ENCODE measurements at regions not wholly inside any gene's neighbourhood (a gene's known extent, or its start where the extent isn't known, plus 50 kb on each side); places are given as distances from the start of the nearest gene placed in this dataset.

- no peak for DNase-seq
Observed at GRCh38 chr10:128723631-128724205, 597.5 kb upstream of the MKI67 start.

GRCh38 chr10:128725531-128725930, 599.3 kb upstream of the MKI67 start:
- no peak for DNase-seq

- no peak for DNase-seq
Observed at GRCh38 chr10:128727114-128727513, 600.9 kb upstream of the MKI67 start.

DNA sequence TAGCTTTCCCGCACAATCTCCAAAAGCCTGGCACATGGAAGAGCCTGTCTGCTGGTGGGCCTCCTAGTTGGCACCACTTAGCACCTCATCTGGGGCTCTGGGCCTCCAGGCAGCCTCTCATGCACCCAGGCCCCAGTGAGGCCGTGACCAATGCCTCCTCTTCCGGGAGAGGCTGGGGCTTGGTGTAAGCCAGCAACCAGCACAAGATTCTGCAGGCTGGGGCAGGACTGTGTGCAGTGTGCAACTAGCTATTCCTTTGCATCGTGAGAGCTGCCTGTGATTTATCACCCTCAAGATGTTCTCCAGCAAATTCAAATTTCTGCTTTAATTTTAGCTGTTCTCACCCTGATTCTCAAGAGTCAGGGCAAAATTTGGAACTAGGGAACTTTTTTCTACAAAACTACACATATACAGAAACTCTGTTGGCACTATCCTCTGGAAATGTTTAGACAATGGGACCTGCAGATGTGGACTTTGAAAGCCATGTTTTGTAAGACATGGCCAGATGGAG, 603.7 kb upstream of the MKI67 start:
- no peak for DNase-seq

DNA sequence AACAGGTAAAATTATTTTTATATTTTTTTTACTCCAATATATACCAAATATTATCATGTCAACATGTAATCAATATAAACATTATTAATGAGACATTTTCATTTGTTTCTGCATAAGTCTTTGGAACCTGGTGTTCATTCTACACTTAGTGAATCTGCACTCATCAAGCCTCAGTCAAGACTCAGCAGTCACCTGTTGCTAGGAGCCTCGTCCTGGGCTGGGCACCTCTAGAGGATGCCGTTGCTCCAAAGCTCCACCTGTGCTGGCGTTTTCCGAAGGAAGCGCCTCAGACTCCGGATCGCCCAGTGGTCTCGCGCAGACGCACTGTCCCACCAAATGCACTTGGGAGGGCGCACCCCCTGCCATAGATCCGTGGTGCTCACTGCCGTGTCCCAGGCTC, 604.7 kb upstream of the MKI67 start:
- no peak for DNase-seq

- no peak for DNase-seq
Observed at GRCh38 chr10:128734161-128734560, 607.9 kb upstream of the MKI67 start.

DNA sequence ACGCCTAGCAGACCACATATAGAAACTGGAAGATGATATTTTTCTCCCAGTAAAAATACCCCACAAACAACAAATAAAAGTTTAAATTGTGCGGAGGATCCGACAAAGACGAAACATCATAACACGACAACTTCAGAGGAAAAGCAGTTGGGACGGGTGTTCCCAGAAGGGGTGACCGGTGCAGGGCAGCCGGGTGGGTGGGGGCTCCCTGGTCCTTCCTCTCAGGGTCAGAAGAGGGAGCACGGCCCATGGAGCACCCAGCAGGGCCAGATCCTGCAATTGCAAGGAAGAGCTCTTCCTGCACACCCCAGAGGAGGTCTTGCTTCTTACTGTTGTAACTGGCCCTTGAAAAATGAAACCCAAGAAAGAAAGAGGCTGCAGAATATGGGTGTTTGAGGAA, 608.5 kb upstream of the MKI67 start:
- no peak for DNase-seq

DNA sequence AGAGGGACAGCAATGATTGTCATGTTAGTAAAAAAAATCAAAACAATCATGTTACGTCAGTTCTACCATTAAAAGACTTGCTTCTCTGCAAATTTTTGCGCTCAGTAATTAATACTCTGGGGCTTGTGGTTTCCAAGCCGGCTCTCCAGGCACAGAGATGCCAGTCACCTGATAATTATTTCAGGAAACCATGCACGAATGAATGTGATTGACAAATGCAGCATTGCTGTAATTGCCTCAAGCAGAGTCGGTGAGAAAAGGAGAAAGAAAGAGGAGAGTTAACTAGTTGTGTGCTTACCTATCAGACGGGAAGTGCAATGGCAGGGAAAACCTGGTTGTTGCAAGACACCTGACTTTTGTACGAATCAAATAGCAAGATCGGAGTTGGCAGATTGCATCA, 609.8 kb upstream of the MKI67 start:
- DNase-seq = no peak

GRCh38 chr10:128738386-128738915, 612.2 kb upstream of the MKI67 start:
- no peak for DNase-seq

DNA sequence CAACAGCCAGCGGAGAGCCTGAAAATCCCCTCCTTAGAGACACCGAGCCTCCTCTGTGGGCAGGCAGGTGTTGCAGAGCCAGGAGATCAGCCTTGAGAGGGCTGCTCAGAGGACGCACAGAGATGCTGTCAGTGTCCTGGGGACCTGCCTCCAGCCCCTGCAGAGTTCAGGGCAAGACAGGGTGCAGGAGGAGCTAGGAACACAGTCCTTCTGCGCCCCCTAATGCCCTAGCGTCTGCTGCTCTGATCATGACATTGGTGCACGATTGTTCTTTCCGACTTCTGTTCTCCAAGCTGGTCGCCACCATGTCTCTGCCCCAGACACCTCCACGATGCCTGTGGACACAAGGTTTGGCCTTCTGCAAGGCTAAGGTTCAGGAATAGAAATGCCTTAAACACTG, 613.7 kb upstream of the MKI67 start:
- DNase-seq = no peak

DNA sequence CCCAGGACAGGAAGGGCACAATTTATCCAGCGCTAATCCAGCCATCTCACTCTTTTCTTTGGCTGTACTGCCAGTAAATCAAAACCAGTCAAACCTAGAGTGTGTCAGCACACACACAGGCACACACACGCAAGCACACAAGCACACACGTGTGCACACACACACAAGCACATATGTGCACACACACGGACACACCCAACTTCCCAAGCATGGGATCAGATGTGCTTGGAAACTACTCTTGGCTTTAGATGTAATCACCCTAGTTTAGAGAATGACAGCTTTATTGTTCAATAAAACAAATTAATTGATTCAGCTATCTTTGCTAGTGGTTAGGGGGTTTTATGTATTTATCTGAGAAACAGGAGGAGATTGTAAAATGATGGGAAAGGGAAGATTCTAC, 615.0 kb upstream of the MKI67 start:
- DNase-seq = no peak

- DNase-seq = no peak
Observed at GRCh38 chr10:128741680-128742079, 615.5 kb upstream of the MKI67 start.

GRCh38 chr10:128744092-128744491, 617.9 kb upstream of the MKI67 start:
- DNase-seq = no peak

DNA sequence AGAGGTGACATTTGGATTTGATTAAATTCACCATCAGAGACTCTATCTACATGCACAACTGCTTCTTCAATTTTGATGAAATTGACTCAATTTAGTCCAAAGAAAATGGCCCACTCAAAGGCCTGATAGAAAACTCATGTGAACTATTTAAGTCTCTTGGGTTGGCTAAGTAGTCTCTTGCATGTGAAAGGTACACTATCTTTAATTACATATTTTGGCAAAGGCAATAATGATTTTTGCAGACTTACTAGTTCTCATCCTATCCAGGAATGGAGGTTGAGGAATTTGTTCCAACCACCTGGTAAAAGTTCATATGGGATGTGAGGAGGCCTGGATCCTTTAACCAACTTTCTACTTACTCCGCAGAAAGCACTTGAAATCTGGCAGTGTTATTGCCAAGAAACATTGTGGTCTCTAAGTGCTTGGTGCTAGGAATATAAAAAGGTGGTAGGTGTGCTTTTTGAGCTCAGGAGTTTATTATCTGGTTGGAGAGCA, 618.6 kb upstream of the MKI67 start:
- DNase-seq = no peak

DNA sequence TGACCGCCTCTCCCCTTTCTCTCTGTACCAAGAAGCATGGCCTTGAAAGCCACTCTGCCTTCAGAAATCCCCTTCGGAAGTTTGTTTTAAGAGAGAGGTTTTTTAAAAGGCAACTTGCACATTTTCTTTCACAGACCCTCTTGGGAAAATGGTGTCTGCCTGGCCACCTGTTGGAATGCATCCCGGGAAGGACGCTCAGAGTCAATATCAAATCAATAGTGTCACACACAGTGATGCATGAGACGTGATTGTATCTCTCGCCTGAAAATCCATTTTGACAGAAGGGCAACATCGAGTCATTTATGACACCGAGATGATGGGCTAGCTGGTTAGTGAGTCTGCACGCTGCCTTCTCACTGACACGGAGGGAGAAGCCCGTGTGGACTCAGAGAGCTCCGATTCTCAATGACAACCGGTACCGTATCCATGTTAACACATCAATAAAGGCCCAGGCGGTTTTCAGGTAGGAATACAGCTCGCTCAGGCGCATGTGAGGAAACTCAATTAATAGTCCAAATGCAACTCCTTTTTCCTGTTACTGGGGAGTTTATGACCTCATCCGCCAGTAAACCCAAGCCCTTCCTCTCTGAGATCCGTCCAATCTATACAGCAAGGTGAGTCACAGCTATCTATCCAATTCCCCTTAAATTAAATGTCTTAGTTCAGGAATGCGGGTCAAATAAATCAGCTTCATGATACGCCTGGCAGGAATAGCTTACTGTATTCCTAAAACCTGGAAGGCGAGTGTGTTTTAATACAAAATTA, 621.5 kb upstream of the MKI67 start:
- DNase-seq = no peak

GRCh38 chr10:128751284-128751683, 625.1 kb upstream of the MKI67 start:
- DNase-seq = no peak

- DNase-seq = no peak
Observed at GRCh38 chr10:128751851-128752250, 625.6 kb upstream of the MKI67 start.

- no peak for DNase-seq
Observed at GRCh38 chr10:128759174-128759573, 633.0 kb upstream of the MKI67 start.

DNA sequence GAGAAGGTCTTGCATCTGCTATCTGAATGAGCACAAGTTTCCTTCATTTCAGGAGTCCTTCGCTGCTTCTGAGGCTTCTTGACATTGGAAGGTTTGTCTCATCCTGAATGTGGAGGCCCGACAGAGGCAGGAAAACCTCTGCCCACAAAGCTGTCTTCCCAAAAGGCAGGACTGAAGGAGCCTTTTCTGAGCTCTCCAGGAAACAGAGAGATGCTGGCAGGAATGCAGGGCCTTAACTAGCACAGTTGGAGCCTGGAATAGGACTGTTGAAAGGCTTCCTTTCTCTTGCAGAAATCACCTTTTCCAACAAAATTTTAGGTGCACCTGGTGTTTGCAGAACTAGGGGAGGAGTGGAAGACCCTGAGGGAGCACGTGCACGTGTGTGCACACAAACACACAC, 637.4 kb upstream of the MKI67 start:
- DNase-seq = no peak

- DNase-seq = no peak
Observed at GRCh38 chr10:128764190-128764589, 638.0 kb upstream of the MKI67 start.

DNA sequence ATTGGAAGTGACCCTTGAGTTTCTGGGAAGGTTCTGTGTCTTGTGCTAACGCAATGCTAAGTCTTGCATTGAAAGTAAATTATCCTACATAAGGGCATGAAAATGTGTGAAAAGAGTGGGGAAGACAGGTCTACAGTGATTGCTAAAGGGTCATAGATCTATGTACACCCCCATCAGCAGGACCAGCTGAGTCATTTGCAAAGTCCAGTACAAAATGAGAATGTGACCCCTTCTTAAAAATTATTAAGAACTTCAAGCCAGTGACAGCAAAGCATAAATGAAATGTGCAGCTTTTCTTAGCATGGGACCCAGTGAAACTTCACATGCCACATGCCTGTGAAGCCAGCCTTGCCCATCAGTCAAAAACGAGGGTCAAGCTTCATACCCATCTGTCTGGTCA, 640.7 kb upstream of the MKI67 start:
- DNase-seq = no peak

DNA sequence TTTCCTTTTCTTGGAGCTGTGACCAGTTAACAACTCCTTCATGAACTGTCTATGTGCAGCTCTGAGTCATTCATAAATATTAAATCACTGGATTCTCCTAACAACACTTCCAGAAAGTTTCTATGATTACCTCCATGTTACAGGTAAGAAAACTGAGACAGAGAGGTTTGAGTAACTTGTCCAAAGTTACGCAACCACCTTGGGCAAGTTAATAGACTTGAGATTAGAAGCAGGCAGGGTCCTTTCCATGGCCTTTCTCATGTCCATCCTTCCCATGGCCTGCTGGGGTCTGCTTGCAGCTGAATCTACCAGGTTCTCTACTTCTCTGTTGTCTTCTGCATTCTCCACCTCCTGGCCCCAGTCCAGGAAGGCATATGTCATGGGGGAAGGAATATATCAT, 648.8 kb upstream of the MKI67 start:
- no peak for DNase-seq

- DNase-seq = no peak
Observed at GRCh38 chr10:128775743-128776142, 649.5 kb upstream of the MKI67 start.

DNA sequence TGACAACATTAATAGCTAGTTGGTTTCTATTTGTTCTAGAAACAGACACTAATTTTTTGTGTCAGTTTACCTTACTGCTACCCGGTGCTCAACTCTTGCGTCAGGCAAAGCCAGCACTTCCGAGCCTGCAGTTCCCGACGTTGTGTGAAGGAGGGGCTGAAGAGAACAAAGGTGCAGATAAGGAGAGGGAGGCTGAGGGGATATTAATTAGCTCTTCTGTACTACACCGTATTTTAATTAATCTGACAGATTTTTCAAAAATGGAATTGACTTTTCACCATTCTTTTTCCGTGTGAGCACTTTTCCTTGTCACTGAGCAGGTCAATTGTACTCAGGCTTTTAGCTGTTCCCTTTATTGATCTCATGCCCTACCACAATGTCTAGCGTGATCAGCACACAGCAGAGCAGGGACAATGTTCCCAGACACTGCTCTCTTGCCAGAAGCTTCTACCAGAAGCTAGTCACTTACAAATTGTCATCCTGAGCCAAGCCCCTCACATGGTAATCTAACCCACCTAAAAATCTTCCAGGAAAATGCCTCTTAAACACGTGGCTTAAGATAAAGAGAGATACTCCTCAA, 650.5 kb upstream of the MKI67 start:
- no peak for DNase-seq

All from GOT3 (cell line).